Hypothalamus (tissue), 51 donors: ENCODE measurements at regions not wholly inside any gene's neighbourhood (a gene's known extent, or its start where the extent isn't known, plus 50 kb on each side); places are given as distances from the start of the nearest gene placed in this dataset.

Experiments used
- DNase-seq, 51 donors: peaks; one replicate each; lab custom pipeline; 2025; lab: John Stamatoyannopoulos, UW

- DNase-seq, result peak in 1 of 51 donors; percentile 36
These were observed 113.7 kb upstream of the DHX40 start for GRCh38 chr17:59451706-59452105.

- no peak for DNase-seq
These were observed 110.7 kb upstream of the DHX40 start for GRCh38 chr17:59454633-59455105.

GRCh38 chr17:59456428-59456827 is 109.0 kb upstream of the DHX40 start:
- DNase-seq, result no peak

- no peak for DNase-seq
These were observed 108.3 kb upstream of the DHX40 start for GRCh38 chr17:59456923-59457615.

GRCh38 chr17:59462385-59462784 is 103.0 kb upstream of the DHX40 start:
- no peak for DNase-seq

- DNase-seq, result no peak
These were observed 101.2 kb upstream of the DHX40 start for GRCh38 chr17:59464246-59464645.

- DNase-seq, result no peak
These were observed 99.5 kb upstream of the DHX40 start for GRCh38 chr17:59465949-59466307.

GRCh38 chr17:59466946-59467801 is 98.2 kb upstream of the DHX40 start:
- peak in 1 of 51 donors; percentile 23 for DNase-seq

GRCh38 chr17:59469786-59470485 is 95.5 kb upstream of the DHX40 start:
- no peak for DNase-seq

GRCh38 chr17:59470624-59471297 is 94.6 kb upstream of the DHX40 start:
- no peak for DNase-seq

GRCh38 chr17:59476413-59476812 is 89.0 kb upstream of the DHX40 start:
- no peak for DNase-seq

- DNase-seq, result no peak
These were observed 86.3 kb upstream of the DHX40 start for GRCh38 chr17:59479141-59479540.

- DNase-seq, result no peak
These were observed 81.5 kb upstream of the DHX40 start for GRCh38 chr17:59483860-59484259.

- no peak for DNase-seq
These were observed 80.4 kb upstream of the DHX40 start for GRCh38 chr17:59485015-59485414.

GRCh38 chr17:59485946-59486345 is 79.5 kb upstream of the DHX40 start:
- DNase-seq, result no peak

- no peak for DNase-seq
These were observed 78.1 kb upstream of the DHX40 start for GRCh38 chr17:59487161-59487873.

- no peak for DNase-seq
These were observed 76.6 kb upstream of the DHX40 start for GRCh38 chr17:59488805-59489204.

GRCh38 chr17:59490216-59490615 is 75.2 kb upstream of the DHX40 start:
- no peak for DNase-seq

- DNase-seq, result no peak
These were observed 73.9 kb upstream of the DHX40 start for GRCh38 chr17:59491353-59492090.

- no peak for DNase-seq
These were observed 73.3 kb upstream of the DHX40 start for GRCh38 chr17:59492091-59492451.
